NAMALWA (cell line): ENCODE measurements at regions not wholly inside any gene's neighbourhood (a gene's known extent, or its start where the extent isn't known, plus 50 kb on each side); places are given as distances from the start of the nearest gene placed in this dataset.
A peak's percentile ranks its signal among the peaks of the same experiment; 100 is the strongest.

Source experiments
- DNase-seq: peaks from one replicate; pipeline ENCODE4 v3.0.0-alpha.2; 2015; ENCODE audit warnings: low spot score

GRCh38 chrX:13903405-13903804, 86.5 kb upstream of the GPM6B start:
- no peak for DNase-seq

- DNase-seq: no peak
Measured at GRCh38 chrX:13902406-13902805, 85.5 kb upstream of the GPM6B start.

GRCh38 chrX:13901354-13901753, 84.5 kb upstream of the GPM6B start:
- DNase-seq: no peak

GRCh38 chrX:13900351-13900750, 83.5 kb upstream of the GPM6B start:
- DNase-seq: no peak

GRCh38 chrX:13899607-13900006, 82.7 kb upstream of the GPM6B start:
- no peak for DNase-seq

- DNase-seq: no peak
Measured at GRCh38 chrX:13898603-13899002, 81.7 kb upstream of the GPM6B start.

- DNase-seq: peak; percentile 43
Measured at GRCh38 chrX:13898083-13898482, 81.2 kb upstream of the GPM6B start.

GRCh38 chrX:13897566-13897965, 80.7 kb upstream of the GPM6B start:
- DNase-seq: no peak

- DNase-seq: no peak
Measured at GRCh38 chrX:13894888-13895565, 78.1 kb upstream of the GPM6B start.

- no peak for DNase-seq
Measured at GRCh38 chrX:13893826-13894225, 76.9 kb upstream of the GPM6B start.

GRCh38 chrX:13892856-13893255, 76.0 kb upstream of the GPM6B start:
- no peak for DNase-seq

- DNase-seq: no peak
Measured at GRCh38 chrX:13891377-13892140, 74.7 kb upstream of the GPM6B start.

- DNase-seq: no peak
Measured at GRCh38 chrX:13890806-13891205, 73.9 kb upstream of the GPM6B start.

- no peak for DNase-seq
Measured at GRCh38 chrX:13888284-13888683, 71.4 kb upstream of the GPM6B start.

GRCh38 chrX:13885591-13885990, 68.7 kb upstream of the GPM6B start:
- DNase-seq: no peak

GRCh38 chrX:13876652-13877051, 59.8 kb upstream of the GPM6B start:
- no peak for DNase-seq

GRCh38 chrX:13875572-13875971, 58.7 kb upstream of the GPM6B start:
- DNase-seq: no peak

- DNase-seq: no peak
Measured at GRCh38 chrX:13868591-13868990, 51.7 kb upstream of the GPM6B start.
